ENCODE measurements at regions not wholly inside any gene's neighbourhood (a gene's known extent, or its start where the extent isn't known, plus 50 kb on each side); places are given as distances from the start of the nearest gene placed in this dataset.
A peak's percentile ranks its signal among the peaks of the same experiment; 100 is the strongest.

DNA sequence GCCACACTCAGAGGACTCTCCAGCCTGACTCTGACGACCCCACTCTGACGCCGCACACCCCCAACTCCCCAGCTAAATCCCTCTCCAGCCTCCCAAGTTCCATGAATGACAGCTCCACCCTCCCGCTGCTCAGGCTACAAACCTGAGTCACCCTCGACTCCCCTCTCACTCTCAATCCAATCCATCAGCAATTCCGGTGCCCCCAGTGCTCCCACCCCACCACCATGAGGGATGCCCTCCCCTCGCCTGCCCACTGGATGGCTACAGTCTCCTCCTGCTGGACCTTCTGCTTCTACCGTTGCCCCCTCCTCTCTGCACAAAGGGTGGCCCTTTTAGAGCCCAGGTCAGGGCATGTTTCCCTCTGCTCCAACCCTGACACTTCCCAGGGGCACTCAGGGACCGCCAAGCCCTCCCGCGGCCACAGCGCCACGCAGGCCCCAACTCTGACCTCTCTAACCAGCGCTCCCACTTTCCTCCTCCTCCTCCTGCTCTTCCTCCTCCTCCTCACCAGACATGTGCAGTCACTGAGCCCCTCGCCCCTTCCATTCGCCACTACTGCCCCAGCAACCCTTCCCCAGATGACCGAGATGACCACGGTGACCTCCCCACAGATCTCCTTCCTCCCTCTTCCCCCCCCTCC lies 69.5 kb upstream of the NUP50 start:
- no peak overlapping the region for H3K4me3 Mint-ChIP-seq (ENCODE audit: unreplicated experiment)
- H3K36me3 Mint-ChIP-seq (ENCODE audit: low read depth, unreplicated experiment): no peaks in the 10 kb centered on the region
- no peaks in the 10 kb centered on the region for H3K9me3 Mint-ChIP-seq (ENCODE audit: unreplicated experiment)

DNA sequence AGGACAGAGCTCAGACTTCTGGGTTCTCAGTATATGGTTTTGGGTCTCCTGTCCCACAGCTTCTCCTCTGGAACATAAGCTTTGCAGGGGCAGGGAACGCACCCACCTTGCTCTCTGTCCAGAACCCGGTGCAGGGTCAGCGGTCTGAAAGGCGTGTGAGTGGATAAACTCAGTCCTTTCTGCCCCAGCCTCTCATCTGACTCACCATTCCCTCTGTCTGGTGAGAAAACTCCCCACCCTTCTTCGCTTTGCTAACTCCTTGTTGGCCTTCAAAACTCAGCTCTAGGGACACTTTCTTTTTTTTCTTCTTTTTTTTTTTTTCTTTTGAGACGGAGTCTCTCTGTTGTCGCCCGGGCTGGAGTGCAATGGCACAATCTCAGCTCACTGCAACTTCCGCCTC lies 68.9 kb upstream of the NUP50 start:
- TF ChIP-seq CTCF (IDR thresholded peaks at IDR 0.05; ENCODE audit: unreplicated experiment): no peak
- no peak for DNase-seq (ENCODE audit: low spot score)
- H3K27me3 Mint-ChIP-seq (ENCODE audit: unreplicated experiment): peaks cover 10% of the 10 kb centered on the region
- H3K4me1 Mint-ChIP-seq (ENCODE audit: unreplicated experiment): no peaks in the 10 kb centered on the region
- H3K9me3 Mint-ChIP-seq (ENCODE audit: unreplicated experiment): no peaks in the 10 kb centered on the region
- no peak overlapping the region for H3K4me3 Mint-ChIP-seq (ENCODE audit: unreplicated experiment)
- H3K27ac Mint-ChIP-seq (ENCODE audit: unreplicated experiment): no peak overlapping the region
- no peaks in the 10 kb centered on the region for H3K36me3 Mint-ChIP-seq (ENCODE audit: low read depth, unreplicated experiment)

More for the DNA sequence above, 69.5 kb upstream of the NUP50 start:
- no peak for DNase-seq (ENCODE audit: low spot score)
- no peak for TF ChIP-seq CTCF (IDR thresholded peaks at IDR 0.05; ENCODE audit: unreplicated experiment)
- H3K27me3 Mint-ChIP-seq (ENCODE audit: unreplicated experiment): peaks cover 10% of the 10 kb centered on the region
- no peak overlapping the region for H3K27ac Mint-ChIP-seq (ENCODE audit: unreplicated experiment)
- no peaks in the 10 kb centered on the region for H3K4me1 Mint-ChIP-seq (ENCODE audit: unreplicated experiment)

- TF ChIP-seq CTCF (IDR thresholded peaks at IDR 0.05; ENCODE audit: unreplicated experiment): peak; percentile 30
- DNase-seq (ENCODE audit: low spot score): peak; percentile 76
- H3K27me3 Mint-ChIP-seq (ENCODE audit: unreplicated experiment): peaks cover 11% of the 10 kb centered on the region
- H3K27ac Mint-ChIP-seq (ENCODE audit: unreplicated experiment): no peak overlapping the region
- no peak overlapping the region for H3K4me3 Mint-ChIP-seq (ENCODE audit: unreplicated experiment)
- no peaks in the 10 kb centered on the region for H3K4me1 Mint-ChIP-seq (ENCODE audit: unreplicated experiment)
- no peaks in the 10 kb centered on the region for H3K9me3 Mint-ChIP-seq (ENCODE audit: unreplicated experiment)
- no peaks in the 10 kb centered on the region for H3K36me3 Mint-ChIP-seq (ENCODE audit: low read depth, unreplicated experiment)
Observed at GRCh38 chr22:45096256-45096907, 67.3 kb upstream of the NUP50 start.

- TF ChIP-seq CTCF (IDR thresholded peaks at IDR 0.05; ENCODE audit: unreplicated experiment): no peak
- Mint-ChIP-seq H3K4me1 (ENCODE audit: unreplicated experiment) (no peaks in the 10 kb centered on the region), H3K27ac (ENCODE audit: unreplicated experiment) (no peak overlapping the region), H3K9me3 (ENCODE audit: unreplicated experiment) (no peaks in the 10 kb centered on the region), H3K27me3 (ENCODE audit: unreplicated experiment) (peaks cover 11% of the 10 kb centered on the region), H3K36me3 (ENCODE audit: low read depth, unreplicated experiment) (no peaks in the 10 kb centered on the region), H3K4me3 (ENCODE audit: unreplicated experiment) (no peak overlapping the region)
- DNase-seq (ENCODE audit: low spot score): no peak
Observed at GRCh38 chr22:45097061-45097460, 66.7 kb upstream of the NUP50 start.

GRCh38 chr22:45098056-45098455 lies 65.7 kb upstream of the NUP50 start:
- H3K4me3 Mint-ChIP-seq (ENCODE audit: unreplicated experiment): no peak overlapping the region
- H3K9me3 Mint-ChIP-seq (ENCODE audit: unreplicated experiment): no peaks in the 10 kb centered on the region
- no peak for DNase-seq (ENCODE audit: low spot score)
- no peaks in the 10 kb centered on the region for H3K4me1 Mint-ChIP-seq (ENCODE audit: unreplicated experiment)
- no peaks in the 10 kb centered on the region for H3K36me3 Mint-ChIP-seq (ENCODE audit: low read depth, unreplicated experiment)
- peaks cover 11% of the 10 kb centered on the region for H3K27me3 Mint-ChIP-seq (ENCODE audit: unreplicated experiment)
- no peak overlapping the region for H3K27ac Mint-ChIP-seq (ENCODE audit: unreplicated experiment)
- TF ChIP-seq CTCF (IDR thresholded peaks at IDR 0.05; ENCODE audit: unreplicated experiment): no peak
